ENCODE measurements at regions not wholly inside any gene's neighbourhood (a gene's known extent, or its start where the extent isn't known, plus 50 kb on each side); places are given as distances from the start of the nearest gene placed in this dataset.

- TF ChIP-seq, protein P1, sequence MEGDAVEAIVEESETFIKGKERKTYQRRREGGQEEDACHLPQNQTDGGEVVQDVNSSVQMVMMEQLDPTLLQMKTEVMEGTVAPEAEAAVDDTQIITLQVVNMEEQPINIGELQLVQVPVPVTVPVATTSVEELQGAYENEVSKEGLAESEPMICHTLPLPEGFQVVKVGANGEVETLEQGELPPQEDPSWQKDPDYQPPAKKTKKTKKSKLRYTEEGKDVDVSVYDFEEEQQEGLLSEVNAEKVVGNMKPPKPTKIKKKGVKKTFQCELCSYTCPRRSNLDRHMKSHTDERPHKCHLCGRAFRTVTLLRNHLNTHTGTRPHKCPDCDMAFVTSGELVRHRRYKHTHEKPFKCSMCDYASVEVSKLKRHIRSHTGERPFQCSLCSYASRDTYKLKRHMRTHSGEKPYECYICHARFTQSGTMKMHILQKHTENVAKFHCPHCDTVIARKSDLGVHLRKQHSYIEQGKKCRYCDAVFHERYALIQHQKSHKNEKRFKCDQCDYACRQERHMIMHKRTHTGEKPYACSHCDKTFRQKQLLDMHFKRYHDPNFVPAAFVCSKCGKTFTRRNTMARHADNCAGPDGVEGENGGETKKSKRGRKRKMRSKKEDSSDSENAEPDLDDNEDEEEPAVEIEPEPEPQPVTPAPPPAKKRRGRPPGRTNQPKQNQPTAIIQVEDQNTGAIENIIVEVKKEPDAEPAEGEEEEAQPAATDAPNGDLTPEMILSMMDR (IDR thresholded peaks at IDR 0.05; ENCODE audit: low read depth, low read length, poor library complexity, severe bottlenecking) = no peak
- TF ChIP-seq EZH2phosphoT487 (IDR thresholded peaks at IDR 0.05; ENCODE audit: borderline replicate concordance, low read length) = no peak
Observed at GRCh38 chr18:46406539-46406932, 250.5 kb downstream of the LOXHD1 start.

Data from DOHH2 (cell line).